K562 (cell line): ENCODE measurements at regions not wholly inside any gene's neighbourhood (a gene's known extent, or its start where the extent isn't known, plus 50 kb on each side); places are given as distances from the start of the nearest gene placed in this dataset.

Experiments
- CTCF ChIP-seq, 3 experiments: IDR thresholded peaks in 2 of 3; conservative IDR thresholded peaks in 1 of 3; 2 replicates each; pipeline ENCODE4 v1.5.1; 2011 to 2012; ENCODE audit warnings: low read length in 3 of 3, mild to moderate bottlenecking in 3 of 3, control low read depth in 2 of 3, improper control_type of control experiment in 1 of 3, inconsistent platforms in 1 of 3, low read depth in 1 of 3, mixed read lengths in 1 of 3, moderate library complexity in 1 of 3; ENCODE audit not compliant: insufficient read depth in 2 of 3
- ETV1 ChIP-seq: fragments of 450-650 bp; conservative IDR thresholded peaks from 2 replicates; pipeline ENCODE4 v1.6.1; 2016; ENCODE audit warnings: missing genetic modification characterization, control low read depth, low read depth, missing compliant biosample characterization
- NCOA2 ChIP-seq, 2 experiments: fragments of 450-650 bp; IDR thresholded peaks; 2 replicates each; pipeline ENCODE4 v1.6.1; 2018; ENCODE audit warnings: mild to moderate bottlenecking in 2 of 2, moderate library complexity in 1 of 2; ENCODE audit not compliant: partially characterized antibody in 2 of 2
- POLR2A ChIP-seq: fragments of 450-650 bp; conservative IDR thresholded peaks from 2 replicates; pipeline ENCODE4 v1.6.1; 2016
- SIN3A ChIP-seq, 2 experiments: fragments of 150-350 bp in 1 of 2; IDR thresholded peaks; 2 replicates each; pipeline ENCODE4 v1.6.1; 2011 to 2016; ENCODE audit warnings: borderline replicate concordance in 2 of 2, low read depth in 2 of 2, low read length in 2 of 2, mild to moderate bottlenecking in 2 of 2, moderate library complexity in 2 of 2; ENCODE audit not compliant: control insufficient read depth in 1 of 2
- TCF7L2 ChIP-seq: fragments of 150-350 bp; IDR thresholded peaks from 2 replicates; pipeline ENCODE4 v1.6.1; 2016; ENCODE audit warnings: low read depth, mild to moderate bottlenecking, low read length, moderate library complexity
- TEAD4 ChIP-seq, 2 experiments: sonication (generic) in 1 of 2; formaldehyde crosslinking in 1 of 2; IDR thresholded peaks; 2 replicates each; pipeline versions ENCODE4 v1.6.1 to v1.8.0; 2012 to 2022; ENCODE audit warnings: borderline replicate concordance in 1 of 2, inconsistent platforms in 1 of 2, low read length in 1 of 2, mild to moderate bottlenecking in 1 of 2, missing genetic modification reagents in 1 of 2
- ZBTB8A ChIP-seq: fragments of 450-650 bp; IDR thresholded peaks from 2 replicates; pipeline ENCODE4 v1.6.1; 2018; ENCODE audit warnings: mild to moderate bottlenecking, moderate library complexity; ENCODE audit not compliant: partially characterized antibody
- ZNF3 ChIP-seq: fragments of 250-450 bp; sonication (Bioruptor Pico); IDR thresholded peaks from 2 replicates; pipeline ENCODE4 v1.5.0; 2021; ENCODE audit warnings: mild to moderate bottlenecking, moderate library complexity
- ZNF639 ChIP-seq, 2 experiments: fragments of 200-800 bp in 1 of 2; sonication (Bioruptor generic) in 1 of 2; sonication (generic) in 1 of 2; formaldehyde crosslinking in 1 of 2; IDR thresholded peaks in 1 of 2; conservative IDR thresholded peaks in 1 of 2; 2 replicates each; pipeline versions ENCODE4 v1.5.0 to v1.6.1; 2016 to 2020; ENCODE audit warnings: missing compliant biosample characterization in 1 of 2, missing genetic modification characterization in 1 of 2, missing genetic modification reagents in 1 of 2

DNA sequence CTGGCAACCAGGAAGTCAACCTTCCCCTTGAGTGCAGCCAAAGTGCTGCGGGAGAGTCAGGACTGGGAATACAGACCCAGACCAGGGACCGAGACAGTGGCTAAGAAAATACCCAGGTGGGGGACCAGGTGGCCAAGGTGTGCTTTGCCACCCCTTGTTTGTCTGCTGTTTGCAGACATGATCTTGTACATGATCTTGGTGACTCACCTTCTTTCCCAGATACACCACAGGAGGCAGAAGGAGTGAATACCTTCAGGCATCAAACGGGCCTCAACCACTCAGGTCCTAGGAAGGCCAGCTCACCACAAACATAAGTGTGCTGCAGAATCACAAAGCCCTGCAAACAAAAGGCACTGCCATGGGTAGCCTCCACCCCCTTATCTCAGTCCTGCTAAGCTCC, 62.0 kb downstream of the CNGA2 start:
- TF ChIP-seq TEAD4 (IDR thresholded peaks at IDR 0.05; ENCODE audit: low read length) (no peak), TEAD4 (CRISPR knock-in tag; IDR thresholded peaks at IDR 0.05; ENCODE audit: borderline replicate concordance) (no peak), ZBTB8A (no peak), TCF7L2 (no peak), NCOA2 (IDR thresholded peaks at IDR 0.05; ENCODE audit: partially characterized antibody in 2 of 2) (no peak), POLR2A (no peak), SIN3A (IDR thresholded peaks at IDR 0.05; ENCODE audit: borderline replicate concordance in 2 of 2, control insufficient read depth in 1 of 2, low read depth in 2 of 2, low read length in 2 of 2) (no peak), ZNF639 (CRISPR knock-in tag; conservative IDR thresholded peaks at IDR 0.05 in 1 of 2, IDR thresholded peaks at IDR 0.05 in 1 of 2) (no peak), ETV1 (tag) (no peak), ZNF3 (no peak), CTCF (IDR thresholded peaks at IDR 0.05 in 2 of 3, conservative IDR thresholded peaks at IDR 0.05 in 1 of 3; ENCODE audit: insufficient read depth in 2 of 3, low read depth in 1 of 3, low read length in 3 of 3) (no peak)
